ENCODE measurements at regions not wholly inside any gene's neighbourhood (a gene's known extent, or its start where the extent isn't known, plus 50 kb on each side); places are given as distances from the start of the nearest gene placed in this dataset.

DNA sequence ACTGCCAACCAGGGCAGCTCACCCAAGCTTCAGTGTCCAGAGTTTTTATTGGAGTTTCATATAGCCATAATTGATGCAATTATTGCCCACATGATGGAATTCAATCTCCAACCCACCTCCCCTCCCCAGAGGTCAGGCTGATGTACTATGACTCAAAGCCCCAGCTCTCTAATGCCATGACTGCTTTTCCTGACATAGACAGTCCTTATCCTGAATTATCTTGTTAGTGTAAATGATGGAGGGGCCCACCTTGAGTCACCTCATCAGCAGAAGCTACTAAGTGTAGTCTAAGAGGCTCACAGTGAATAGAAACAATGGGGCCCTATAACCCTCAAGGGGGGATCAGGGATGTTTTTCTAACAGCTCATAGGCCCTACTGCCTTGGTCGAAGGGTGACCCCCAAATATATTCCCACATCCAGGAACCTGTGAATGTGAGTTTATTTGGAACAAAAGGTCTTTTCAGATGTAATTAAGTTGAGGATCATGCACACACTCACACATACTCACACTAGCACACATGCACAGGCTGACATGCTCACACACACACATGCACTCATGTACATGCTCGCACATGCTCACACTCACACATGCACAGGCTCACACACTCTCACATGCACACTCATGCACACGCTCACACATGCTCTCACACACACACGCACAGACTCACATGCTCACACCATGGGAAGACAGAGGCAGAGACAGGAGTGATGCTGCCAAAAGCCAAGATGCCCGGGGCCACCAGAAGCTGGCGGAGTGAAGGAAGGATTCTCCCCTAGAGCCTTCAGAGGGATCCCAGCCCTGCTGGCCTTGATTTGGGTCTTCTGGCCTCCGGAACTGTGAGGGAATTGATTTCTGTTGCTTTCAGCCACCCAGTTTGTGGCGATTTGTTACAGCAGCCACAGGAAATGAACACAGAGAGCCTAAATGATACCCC lies 131.2 kb upstream of the SMAD3 start:
- DNase-seq = no peak

DNA sequence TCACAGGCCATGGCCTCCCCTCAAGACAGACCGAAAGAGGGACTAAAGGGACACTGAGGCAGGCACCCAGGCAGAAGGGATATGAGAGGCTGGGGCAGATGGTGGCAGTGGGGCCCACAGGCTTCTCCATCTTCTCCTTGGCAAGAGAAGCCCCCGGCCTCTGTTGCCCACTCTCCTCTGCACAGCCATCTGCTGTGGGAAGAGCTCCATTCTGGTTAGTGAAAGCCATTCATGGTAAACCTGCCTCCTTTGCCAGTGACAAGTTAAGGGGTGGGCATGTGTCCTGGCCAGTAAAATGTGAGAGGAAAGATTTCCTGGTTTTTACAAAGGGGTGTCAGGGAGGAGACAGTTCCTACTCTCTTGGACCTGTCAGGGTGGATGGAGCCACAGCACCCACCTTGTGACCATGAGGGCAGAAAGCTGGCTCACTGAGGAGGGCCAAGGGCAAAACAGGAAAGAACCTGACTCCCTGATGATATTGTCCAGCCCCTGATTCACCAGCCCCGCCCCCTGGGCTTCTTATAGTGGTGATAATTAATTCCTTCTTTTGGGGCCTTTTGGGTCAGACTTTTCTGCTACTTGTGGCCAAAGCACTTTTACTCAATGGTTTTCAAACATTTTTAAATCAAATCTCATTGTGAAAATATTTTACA lies 130.4 kb upstream of the SMAD3 start:
- no peak for DNase-seq

DNA sequence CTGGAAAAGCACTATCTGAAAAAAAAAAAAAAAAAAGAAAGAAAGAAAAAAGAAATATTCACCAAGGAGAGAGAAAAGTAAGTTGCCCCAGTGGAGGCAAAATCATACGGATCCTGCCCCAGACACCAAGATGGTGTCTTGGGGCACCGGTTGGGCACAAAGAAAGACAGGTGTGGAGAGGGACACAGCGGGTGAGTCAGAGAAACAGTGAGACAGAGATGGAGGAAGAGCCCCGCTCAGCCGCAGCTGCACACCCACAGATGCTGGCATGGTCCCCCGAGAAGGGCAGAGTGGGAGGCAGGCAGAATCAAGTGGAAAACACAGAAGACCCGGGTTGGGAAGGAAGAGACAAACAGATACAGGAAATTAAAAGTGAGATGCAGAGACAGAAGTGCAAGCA lies 129.7 kb upstream of the SMAD3 start:
- DNase-seq = no peak

DNA sequence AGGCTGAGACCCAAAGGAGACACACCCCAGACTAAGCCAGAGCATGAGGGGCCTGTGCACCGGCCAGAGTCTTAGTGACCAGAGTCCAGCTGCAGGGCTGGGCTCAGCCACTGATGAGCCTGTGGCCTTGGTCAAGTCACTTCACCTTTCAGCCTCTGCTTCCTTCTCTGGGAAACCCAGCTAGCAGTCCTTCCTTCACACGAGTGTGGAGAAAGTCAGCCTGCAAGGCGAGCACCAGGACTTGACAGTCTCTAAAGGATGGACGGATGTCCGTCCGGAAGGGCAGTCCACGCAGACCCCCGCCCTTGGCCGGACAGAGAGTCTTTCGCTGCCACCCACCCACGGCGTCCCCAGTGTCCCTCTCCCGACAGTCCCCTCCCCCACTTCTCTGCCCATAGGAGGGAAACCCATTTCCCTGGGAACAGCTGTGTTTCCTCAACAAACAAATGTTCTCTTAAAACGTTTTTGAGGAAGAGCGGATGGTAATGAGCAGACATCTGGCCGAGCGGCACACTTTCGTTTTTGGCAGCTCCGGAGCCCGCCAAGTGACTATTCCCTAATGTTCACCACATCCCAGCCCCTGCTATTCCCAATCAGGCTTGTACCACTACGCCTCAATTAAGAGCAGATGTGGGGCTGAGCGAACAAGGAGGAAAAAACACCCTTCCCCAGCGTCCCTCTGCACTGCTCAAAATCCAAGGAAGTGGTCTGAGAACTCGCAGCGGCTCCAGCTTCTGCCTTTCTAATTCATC lies 129.1 kb upstream of the SMAD3 start:
- no peak for DNase-seq

DNA sequence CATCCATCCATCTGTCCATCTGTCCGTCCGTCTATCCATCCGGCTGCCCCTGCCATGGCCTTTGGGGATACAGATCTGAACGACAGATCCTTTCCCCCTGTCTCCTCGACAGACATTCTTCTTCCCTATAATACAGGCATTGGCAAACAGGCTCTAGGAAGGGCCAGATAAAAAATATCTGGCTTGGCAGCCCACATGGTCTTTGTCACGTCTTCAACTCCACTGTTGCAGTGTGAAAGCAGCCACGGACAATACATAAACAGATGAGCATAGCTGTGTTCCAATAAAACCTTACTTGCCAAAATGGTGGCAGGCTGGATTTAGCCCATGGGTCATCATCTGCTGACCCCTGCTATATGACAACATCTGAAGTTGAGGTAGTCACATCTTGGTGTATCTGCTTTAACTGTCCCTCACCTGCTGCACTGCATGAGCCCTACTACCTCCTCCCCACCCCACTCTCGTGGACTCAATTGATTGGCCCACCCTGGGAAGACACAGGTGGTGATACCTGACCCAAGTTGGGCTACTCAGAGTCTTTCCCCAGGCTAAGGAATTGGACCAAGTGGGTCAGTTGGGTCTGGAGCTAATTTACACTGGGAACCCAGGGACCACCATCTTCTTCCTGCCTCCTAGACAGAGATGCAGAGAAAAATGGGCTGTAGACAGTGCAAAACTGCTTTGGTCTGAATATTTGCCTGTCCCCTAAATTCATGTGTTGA lies 128.4 kb upstream of the SMAD3 start:
- DNase-seq = no peak

DNA sequence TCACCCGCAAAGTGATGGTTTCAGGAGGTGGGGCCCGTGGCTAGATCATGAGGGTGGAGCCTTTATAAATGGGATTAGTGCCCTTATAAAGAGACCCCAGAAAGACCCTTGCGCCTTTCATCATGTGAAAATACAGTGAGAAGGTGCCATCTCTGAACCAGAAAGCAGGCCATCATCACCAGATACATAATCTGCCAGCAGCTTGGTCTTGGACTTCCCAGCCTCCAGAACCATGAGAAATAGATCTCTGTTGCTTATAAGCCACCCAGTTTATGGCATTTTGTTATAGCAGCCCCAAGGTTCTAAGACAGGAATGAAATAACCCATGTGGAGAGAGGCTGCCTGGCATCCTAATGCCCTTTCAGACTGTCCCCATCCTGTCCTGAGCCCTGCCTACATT lies 127.8 kb upstream of the SMAD3 start:
- DNase-seq = no peak

DNA sequence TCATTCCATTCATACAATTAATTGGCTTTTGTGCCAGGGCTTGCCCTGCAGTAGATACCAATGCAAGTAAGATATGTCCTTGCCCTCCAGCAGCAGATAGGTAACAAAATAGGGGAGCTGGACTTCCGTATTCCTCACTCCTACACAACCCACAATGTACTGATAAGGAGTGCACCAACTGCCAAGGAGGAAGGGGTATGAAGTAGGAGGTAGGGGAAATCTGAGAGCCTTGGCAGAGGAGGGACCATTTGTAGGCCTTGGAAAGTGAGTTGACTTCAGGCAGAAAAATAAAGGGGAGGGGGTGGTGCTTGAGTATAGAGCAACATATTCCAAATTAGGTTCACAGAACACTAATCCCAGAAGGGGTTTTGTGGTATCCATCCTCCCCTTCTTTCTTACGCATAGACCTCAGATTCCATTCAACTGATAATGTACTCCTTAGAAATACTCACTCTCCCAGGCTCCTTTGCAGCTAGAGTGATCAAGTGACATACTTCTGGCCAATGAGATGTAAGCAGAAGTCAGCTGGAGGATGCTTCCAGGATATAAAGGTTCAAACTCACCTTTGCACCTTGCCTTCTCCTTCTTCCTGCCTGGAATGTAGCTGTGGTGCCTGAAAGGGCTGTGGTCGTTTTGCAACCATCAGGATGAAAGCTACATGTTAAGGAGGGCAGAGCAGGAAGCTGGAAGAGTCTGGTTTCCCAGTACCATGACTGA lies 127.1 kb upstream of the SMAD3 start:
- no peak for DNase-seq

DNA sequence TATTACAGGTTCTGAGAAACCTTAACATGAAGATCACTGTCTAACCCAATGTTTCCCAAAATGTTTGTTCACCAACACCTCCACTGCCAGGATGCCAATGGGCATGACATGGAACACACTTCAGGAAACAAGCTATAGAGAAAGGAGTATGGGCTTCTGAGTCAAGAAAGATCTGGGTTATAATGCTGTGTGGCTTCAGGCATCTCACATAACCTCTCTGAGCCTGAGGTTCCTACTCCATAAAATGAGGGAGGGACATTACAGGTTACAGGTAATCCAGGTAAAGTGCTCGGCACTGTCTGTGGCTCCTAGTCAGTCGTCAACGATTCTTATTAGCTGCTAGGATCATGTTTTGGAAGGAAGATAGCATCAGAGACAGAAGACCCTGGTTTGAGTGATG lies 126.4 kb upstream of the SMAD3 start:
- no peak for DNase-seq

DNA sequence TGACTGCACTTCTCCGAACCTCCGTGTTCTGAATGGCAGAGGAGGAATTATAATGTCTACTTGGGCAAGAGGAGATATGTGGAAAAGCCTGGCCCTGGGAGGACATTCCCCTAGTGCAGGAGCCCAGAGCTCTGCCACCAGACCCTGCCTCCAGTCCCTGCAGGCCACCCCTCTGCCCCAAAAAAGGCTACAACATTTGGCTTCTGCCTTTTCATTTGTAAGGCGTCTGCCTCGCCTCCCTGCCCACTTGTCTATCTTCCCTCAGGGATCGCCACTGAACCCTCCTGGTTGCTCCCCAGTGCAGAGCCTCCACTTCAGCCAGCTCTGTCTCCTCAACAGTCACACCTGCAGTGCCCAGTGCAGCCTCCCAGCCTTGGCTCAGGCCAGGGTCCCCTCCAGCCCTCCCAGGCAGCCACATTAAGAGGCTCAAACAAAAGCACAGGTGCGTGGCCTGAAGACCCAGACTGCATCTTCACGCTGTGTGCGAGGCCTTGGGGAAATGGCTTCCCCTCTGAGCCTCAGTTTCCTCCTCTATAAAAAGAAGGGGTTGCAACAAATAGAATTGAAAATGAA lies 125.9 kb upstream of the SMAD3 start:
- no peak for DNase-seq

DNA sequence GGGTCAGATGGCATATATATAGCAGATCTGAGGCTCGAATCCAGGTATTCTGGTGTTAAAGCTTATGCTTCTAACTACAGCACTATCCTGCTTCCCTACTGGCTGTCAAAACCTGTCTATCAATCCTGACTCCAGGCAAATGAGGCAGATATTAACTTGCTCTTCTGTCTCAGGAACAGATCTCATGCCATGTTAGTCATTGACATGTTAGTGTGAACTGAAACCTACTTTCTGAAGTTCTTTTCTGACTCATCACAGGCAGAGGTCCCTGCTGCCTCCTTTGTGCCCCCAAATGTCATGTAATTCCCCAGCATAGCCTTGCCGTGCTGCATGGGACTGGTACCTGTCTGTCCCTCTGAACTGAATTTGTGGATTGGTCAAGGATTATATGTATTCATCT lies 125.0 kb upstream of the SMAD3 start:
- no peak for DNase-seq

DNA sequence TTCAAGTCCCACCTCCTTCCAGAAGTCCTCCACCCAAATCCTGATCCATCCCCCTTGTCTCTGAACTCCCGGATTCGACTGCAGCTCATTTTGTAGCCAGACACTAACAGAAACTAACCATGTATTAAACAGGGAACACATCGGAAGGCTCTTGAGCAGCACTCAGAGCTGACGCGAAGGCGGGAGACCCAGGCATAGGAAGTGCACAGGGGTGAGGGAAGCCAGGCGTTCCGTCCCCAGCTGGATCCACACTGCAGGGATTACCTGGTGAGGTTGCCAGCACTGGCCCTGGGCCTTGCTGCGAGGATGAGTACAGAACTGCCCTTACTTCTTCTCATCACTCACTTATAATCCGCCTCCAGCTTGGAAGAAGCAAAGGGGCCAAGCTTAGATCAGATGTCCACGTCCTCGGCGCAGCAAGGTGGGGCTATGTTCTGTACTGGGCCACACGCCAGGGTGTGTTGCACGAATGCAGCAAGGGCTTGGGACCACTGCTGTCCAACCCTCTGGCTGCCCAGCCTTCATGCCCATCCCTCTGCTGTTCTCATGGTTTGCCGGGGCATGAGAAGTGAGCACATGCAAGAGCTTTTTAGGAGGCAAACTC lies 124.2 kb upstream of the SMAD3 start:
- DNase-seq = no peak

DNA sequence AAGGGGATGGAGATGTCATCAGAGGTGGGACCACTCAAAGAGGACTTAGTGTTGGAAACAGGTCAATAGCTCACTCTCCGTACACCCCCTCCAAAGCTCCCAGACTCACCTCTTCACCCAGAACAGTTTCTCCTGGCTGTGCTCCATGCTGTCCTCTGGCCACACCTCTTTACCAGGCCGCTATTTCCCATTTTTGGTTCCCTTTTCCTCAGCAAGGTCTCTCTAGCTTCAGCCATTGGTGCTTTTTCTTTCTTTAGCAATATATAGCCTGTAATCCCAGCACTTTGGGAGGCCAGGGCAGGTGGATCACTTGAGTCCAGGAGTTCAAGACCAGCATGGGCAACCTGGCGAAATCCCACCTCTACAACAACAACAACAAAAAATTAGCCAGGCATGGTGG lies 123.6 kb upstream of the SMAD3 start:
- no peak for DNase-seq

DNA sequence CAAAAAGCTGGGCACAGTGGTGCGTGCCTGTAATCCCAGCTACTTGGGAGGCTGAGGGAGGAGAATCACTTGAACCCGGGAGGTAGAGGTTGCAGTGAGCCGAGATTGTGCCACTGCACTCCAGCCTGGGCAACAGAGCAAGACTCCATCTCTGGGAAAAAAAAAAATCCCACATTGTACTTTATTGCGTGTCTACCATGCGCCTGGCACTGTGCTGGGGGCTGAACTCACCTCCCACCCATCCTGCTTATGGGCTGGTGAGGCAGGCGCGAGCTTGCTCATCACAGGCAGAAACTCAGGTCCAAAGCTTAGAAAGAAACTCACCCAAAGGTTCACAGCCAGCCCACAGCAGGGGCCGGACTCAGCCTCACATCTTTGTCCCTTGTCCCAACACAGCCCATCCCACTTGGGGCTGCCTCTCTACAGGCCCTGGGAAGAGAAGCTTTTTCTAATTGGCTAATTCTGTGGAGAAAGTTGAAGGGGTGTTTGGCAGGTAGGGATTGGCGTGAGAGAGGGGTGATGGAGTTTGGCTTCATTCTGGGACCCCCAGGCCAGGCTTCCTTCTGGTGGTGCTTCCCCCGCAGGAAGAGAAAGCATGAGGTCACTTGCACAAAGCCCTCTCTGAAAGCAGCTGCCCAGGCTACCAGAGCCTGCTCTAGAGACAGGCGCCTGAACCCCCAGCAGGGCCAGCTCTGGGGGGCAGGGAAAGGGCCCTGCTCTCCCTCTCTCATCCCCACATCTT lies 122.6 kb upstream of the SMAD3 start:
- no peak for DNase-seq

DNA sequence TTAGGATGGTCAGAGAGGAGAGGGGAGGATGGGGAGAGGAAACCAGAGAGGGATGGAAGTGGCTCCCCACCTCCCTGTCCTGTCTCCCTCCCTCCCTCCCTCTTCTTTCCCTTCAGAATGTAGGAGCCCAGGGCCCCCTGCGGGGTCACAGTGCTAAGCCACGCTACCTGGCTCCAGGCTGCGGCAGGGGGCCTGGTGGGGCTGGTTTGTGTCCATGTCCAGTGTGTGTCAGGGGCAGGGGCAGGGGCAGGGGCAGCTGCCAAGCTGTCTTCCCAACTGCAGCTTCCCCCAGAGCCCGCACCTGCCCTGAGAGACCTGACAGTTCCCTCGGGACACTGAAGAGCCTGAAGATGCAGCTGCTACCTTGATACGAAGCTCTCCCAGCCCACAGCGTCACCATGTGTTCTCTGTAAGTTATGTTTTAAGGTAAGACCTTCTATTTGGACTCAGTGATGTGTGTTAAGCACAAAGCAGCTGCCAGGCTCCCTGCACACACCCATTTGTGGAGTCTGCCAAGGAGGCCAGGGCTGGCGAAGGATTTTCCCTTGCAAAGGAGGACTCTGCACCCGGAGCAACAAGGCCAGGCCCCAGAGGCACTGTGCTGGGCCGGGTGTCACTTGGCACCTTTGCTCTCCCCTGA lies 121.8 kb upstream of the SMAD3 start:
- no peak for DNase-seq

DNA sequence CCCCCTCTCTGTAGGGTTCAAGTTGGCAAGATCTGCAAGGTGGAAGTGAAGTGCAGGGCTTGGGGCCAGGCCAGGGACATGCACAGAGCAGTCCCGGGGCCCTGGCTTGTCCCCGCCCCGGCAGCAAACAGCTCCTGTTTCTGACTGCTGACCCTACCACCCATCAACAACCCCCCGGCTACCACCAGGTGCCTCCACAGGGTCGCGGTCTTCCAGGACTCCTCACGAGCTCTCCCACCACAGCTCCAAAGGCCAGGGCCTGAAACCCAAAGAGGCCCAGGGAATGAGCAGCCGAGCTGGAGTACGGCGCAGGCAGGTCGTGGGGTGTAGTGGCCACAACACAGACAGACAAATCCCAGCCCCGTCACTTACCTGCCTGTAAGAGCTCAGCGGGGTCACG lies 121.3 kb upstream of the SMAD3 start:
- DNase-seq = no peak

DNA sequence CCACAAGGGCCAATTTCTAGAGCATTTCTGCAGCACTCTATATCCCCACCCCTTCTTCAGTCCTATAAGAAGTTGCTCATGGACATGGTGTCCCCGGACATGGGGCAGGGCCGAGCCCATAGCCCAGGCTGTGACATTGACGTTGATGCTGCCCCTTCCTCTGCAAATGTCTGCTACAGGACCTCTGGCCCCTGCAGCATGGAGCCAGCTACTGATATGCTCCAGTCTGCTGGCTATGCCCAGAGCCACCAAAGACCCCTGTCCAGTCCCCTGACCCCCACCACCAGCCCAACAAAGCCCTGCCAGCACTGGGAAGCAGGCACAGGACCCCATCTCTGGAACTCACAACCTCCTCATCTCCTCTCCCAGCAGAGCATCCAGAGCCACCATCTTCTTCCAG lies 120.1 kb upstream of the SMAD3 start:
- no peak for DNase-seq

DNA sequence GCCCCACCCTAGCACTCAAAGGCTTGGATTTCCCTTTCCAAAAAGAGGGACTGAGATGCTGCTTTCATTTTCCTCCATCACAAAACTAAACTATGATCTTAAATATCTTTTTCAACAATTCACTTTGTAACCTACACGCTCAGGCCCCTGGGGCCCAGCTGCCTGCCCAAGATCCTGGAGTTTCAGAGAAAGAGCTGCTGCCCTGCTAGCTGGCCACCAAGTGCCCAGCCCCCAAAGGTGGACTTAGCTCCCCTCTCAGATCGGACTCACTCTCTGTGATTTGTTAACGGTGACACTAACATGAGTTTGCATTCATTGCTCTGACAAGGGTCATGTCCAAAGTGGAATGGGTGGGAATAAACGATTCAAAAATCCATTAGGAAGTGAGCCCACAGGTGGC lies 119.6 kb upstream of the SMAD3 start:
- DNase-seq = no peak

DNA sequence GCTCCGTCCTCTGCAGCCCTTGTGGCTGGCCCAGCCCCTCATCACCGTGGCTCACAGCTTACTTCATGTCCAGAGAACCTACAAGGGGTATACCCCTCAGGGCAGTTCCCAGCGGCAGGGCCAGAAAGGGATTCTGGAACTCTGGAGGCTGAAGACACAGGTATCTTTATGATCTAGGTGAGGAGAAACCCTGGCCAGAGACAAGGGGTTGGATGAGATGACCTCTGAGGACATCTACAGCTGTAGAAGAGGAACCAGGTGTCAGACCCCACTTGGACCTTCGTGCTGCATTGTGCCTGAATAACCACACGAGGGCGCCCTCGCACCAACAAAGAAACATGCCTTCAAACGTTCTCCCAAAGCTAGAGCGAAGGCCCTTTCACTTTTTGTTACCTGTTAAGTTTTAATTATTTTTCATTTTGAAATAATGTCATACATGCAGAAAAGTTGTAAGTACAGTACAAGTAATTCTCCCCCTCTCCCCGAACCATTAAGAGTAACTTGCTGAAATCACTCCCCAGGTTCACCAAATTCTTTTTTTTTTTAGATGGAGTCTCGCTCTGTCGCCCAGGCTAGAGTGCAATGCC lies 118.7 kb upstream of the SMAD3 start:
- peak; percentile 25 for DNase-seq

DNA sequence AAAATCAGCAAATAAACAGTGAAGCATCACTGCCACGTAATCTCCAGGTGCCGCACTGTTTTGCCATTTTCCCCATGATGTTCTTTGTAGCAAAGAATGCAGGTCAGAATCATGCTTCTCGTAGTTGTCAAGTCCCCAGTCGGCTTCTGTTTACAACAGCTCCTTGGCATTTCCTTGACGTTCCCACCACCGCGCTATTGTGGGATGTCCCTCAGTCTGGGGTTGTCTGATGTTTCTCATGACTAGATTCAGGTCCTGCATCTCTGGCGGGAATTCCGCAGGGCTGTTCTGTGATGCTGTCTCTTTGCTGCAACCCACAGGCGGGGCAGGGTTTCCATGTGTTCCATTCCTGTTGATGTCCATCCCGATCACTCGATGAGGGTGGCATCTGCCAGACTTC lies 117.9 kb upstream of the SMAD3 start:
- DNase-seq = no peak

DNA sequence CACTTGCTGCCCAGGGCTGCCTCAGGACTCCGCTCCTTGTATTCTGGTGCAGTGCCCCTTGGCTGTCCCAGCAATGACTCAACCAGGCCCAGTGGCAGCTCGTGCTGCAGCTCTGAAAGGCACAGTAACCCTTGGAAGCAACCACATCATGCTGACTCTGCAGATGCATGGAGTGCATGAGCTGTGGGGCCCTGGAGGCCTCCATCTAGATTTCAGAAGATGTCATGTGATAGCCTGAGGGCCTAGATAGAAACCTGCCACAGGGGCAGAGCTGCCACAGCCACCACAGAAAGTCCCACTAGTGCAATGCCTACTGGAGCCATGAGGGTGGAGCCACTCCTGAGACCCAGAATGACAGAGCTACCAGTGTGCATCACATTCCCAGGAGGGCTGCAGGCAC lies 117.1 kb upstream of the SMAD3 start:
- DNase-seq = no peak

Measured in NCI-H1417 treated with DMSO at 0.1 percent for 48 hours (cell line).